ENCODE measurements at regions not wholly inside any gene's neighbourhood (a gene's known extent, or its start where the extent isn't known, plus 50 kb on each side); places are given as distances from the start of the nearest gene placed in this dataset.

DNA sequence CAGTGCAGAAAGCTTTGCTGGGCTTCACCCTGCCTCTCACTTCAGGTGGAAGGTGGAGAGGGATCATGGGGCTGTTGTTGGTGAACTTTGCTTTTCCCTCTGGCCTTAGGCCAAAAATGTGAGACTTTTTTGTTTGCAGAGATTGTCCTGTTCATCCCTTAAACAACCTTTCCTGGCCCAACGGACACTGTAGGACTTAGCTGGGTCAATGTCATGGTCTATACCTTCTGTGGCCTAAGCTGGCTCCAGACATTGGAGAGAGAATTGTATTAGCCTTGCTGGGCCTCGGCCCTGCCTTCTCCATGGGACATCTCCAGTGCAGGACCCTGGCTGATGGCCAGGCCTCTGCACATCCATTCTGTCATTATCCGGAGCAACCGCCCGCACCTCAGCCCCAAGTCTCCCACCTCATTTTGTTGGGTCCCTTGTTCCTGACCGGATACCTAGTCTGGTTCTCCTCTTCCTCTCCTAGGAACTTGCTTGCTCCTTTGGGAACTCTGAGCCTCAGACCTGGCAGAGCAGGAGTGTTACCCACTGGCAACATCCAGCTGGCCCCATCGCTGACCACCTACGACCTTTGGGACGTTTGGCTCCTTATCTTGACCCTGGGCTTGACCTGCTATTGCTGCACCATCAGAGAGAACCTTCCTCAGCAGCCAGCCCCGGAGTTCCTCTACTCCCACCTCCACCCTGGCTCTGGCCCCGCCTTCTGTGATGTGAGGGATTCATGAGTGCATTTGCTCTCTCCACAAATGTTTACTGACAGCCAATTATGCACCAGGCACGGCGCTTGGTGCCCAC is 128.2 kb downstream of the BANF2 start (continued):
- peak; percentile 53; the same call in 1 of the 2 replicates for TF ChIP-seq HDAC1 (CRISPR knock-in tag; IDR thresholded peaks at IDR 0.05)
- no peak for TF ChIP-seq SRSF9 (IDR thresholded peaks at IDR 0.05; ENCODE audit: borderline replicate concordance, insufficient read depth, low read depth, low read length, poor library complexity, severe bottlenecking)
- TF ChIP-seq GABPA (IDR thresholded peaks at IDR 0.05; ENCODE audit: low read depth, low read length) = no peak
- TF ChIP-seq GABPA (CRISPR knock-in tag; IDR thresholded peaks at IDR 0.05; ENCODE audit: low read depth) = peak; percentile 24; the same call in 1 of the 2 replicates
- no peak for TF ChIP-seq ZGPAT (CRISPR knock-in tag; IDR thresholded peaks at IDR 0.05)
- TF ChIP-seq ZBTB33 (CRISPR knock-in tag; IDR thresholded peaks at IDR 0.05) = no peak
- TF ChIP-seq ZNF703 (CRISPR knock-in tag; IDR thresholded peaks at IDR 0.05; ENCODE audit: borderline replicate concordance) = no peak
- TF ChIP-seq SMYD3 (CRISPR knock-in tag; IDR thresholded peaks at IDR 0.05) = no peak
- TF ChIP-seq RBFOX2 (IDR thresholded peaks at IDR 0.05; ENCODE audit: low read depth, low read length) = no peak
- TF ChIP-seq, protein P1, sequence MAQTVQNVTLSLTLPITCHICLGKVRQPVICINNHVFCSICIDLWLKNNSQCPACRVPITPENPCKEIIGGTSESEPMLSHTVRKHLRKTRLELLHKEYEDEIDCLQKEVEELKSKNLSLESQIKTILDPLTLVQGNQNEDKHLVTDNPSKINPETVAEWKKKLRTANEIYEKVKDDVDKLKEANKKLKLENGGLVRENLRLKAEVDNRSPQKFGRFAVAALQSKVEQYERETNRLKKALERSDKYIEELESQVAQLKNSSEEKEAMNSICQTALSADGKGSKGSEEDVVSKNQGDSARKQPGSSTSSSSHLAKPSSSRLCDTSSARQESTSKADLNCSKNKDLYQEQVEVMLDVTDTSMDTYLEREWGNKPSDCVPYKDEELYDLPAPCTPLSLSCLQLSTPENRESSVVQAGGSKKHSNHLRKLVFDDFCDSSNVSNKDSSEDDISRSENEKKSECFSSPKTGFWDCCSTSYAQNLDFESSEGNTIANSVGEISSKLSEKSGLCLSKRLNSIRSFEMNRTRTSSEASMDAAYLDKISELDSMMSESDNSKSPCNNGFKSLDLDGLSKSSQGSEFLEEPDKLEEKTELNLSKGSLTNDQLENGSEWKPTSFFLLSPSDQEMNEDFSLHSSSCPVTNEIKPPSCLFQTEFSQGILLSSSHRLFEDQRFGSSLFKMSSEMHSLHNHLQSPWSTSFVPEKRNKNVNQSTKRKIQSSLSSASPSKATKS (CRISPR knock-in tag; IDR thresholded peaks at IDR 0.05) = no peak
- no peak for TF ChIP-seq U2AF2 (IDR thresholded peaks at IDR 0.05; ENCODE audit: low read depth, low read length)
- TF ChIP-seq EHMT2 (IDR thresholded peaks at IDR 0.05; ENCODE audit: borderline replicate concordance, low read depth, low read length) = no peak
- TF ChIP-seq IRF9 (CRISPR knock-in tag; IDR thresholded peaks at IDR 0.05; ENCODE audit: borderline replicate concordance) = no peak; the same call in 1 of the 2 replicates
- peak; percentile 65; the same call in 1 of the 2 replicates for TF ChIP-seq HNF4G (IDR thresholded peaks at IDR 0.05; ENCODE audit: borderline replicate concordance, low read depth, low read length)
- no peak for TF ChIP-seq HNF4G (CRISPR knock-in tag; IDR thresholded peaks at IDR 0.05; ENCODE audit: borderline replicate concordance, low read depth)
- TF ChIP-seq IKZF1 (IDR thresholded peaks at IDR 0.05) = no peak
- TF ChIP-seq SYNCRIP (IDR thresholded peaks at IDR 0.05; ENCODE audit: insufficient read depth, low read depth, low read length) = no peak

Measured in HepG2 (cell line).